GM12873 (cell line): ENCODE measurements at regions not wholly inside any gene's neighbourhood (a gene's known extent, or its start where the extent isn't known, plus 50 kb on each side); places are given as distances from the start of the nearest gene placed in this dataset.

Experiments used
- CTCF ChIP-seq: IDR thresholded peaks from 2 replicates; pipeline ENCODE4 v1.5.1; 2012; ENCODE audit warnings: low read depth, mild to moderate bottlenecking, moderate library complexity, low read length, control low read depth; ENCODE audit not compliant: insufficient read depth; ENCODE audit errors: missing control alignments

DNA sequence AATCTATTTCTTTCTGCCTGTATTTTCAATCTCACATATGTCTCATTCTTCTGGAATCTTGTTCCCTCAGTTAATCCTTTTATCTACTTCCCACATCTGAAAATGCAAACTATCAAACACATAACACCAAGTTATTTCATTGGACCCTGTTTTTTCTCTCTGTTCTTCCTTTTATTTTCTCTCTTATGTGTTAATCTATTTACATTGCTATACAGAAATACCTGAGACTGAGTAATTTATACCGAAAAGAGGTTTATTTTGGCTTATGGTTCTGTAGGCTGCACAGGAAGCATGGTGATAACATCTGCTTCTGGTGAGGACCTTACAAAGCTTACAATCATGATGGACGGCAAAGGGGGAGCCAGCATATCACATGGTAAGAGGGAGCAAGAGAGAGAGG is 247.6 kb downstream of the TGFB2 start:
- TF ChIP-seq CTCF, result no peak

GRCh38 chr1:218600968-218601367 is 255.8 kb downstream of the TGFB2 start:
- TF ChIP-seq CTCF, result no peak

DNA sequence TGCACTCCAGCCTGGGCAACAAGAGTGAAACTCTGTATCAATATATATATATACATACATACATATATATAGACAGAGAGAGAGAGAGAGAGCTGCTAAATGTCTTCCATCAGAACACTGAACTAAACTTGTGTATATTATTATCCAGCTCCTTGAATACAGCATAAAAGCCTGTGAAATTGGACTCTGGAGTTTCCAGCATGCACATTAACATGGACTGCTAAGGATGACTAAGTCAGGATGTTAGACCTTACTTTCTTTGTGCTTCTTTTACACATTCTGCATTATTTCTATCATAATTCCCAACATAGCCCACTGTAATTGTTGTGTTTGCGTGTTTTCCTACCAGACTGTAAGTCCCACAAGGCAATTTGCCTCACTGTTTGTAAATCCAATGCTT is 259.1 kb downstream of the TGFB2 start:
- TF ChIP-seq CTCF, result no peak

DNA sequence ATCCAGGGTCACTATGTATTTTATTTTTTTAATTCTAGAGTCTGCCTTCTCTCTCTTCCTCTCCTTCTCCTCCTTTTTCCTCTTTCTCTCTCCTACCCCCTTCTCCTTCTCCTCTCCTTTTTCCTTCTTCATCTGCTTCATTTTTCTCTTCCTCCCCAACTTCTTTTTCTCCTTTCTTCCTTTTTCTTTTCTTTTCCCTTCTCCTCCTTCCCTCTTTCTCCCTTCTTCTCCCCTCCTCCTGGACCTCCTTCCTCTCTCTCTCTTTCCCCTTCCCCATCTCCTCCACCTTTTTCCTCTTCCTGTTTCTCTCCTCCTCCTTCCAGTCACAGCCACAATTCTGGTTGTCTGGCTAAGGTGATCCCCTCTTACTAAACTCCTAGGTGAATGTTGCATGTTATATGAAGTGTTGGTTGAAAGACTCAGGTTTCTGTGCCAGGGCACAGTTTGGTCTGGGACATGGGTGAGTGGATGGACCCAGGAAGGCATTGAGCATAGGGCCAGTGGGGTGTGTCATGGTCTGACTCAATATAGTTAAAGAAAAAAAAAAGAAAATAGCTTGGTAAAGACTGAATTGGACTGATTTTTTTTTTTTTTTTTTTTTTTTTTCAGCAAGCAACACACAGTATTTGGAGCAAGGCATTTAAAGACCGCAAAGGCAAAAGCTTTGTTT is 266.9 kb downstream of the TGFB2 start:
- no peak for TF ChIP-seq CTCF

DNA sequence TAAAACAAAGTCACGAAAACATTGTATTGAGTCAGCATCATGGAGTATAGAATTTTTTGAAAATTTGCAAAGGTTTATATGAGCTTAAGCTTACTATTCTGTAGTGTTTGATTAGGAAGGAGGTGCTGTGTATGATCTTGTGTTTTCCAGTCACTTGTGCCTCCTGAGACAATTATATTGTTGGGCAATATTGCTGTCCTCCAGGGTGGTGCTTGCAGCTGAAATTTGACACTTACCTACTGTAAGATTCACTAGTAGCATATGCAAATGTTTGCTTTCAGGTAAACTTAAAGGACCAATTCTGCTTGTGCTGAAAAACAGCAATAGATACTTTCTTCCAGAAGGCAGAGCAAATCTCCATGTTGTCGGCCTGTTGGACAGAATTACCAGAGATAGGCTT is 268.0 kb downstream of the TGFB2 start:
- TF ChIP-seq CTCF, result no peak

- no peak for TF ChIP-seq CTCF
These were observed 268.9 kb downstream of the TGFB2 start for GRCh38 chr1:218614031-218614430.

- no peak for TF ChIP-seq CTCF
These were observed 271.5 kb downstream of the TGFB2 start for GRCh38 chr1:218616681-218617080.
